HCT116 (cell line): ENCODE measurements at regions not wholly inside any gene's neighbourhood (a gene's known extent, or its start where the extent isn't known, plus 50 kb on each side); places are given as distances from the start of the nearest gene placed in this dataset.

ENCODE experiments used
- CEBPB ChIP-seq: IDR thresholded peaks from 2 replicates; pipeline ENCODE4 v1.6.1; 2012; ENCODE audit warnings: low read depth
- CTCF ChIP-seq, 3 experiments: fragments of 200-600 bp in 1 of 3; sonication (generic) in 1 of 3; IDR thresholded peaks in 2 of 3; conservative IDR thresholded peaks in 1 of 3; 2 replicates each; pipeline ENCODE4 v1.5.1; 2012 to 2017; ENCODE audit warnings: low read depth in 2 of 3, low read length in 2 of 3, antibody characterized with exemption in 1 of 3, borderline replicate concordance in 1 of 3, control low read depth in 1 of 3, mild to moderate bottlenecking in 1 of 3, mixed read lengths in 1 of 3, mixed run types in 1 of 3, moderate library complexity in 1 of 3; ENCODE audit not compliant: insufficient read depth in 1 of 3
- ELF1 ChIP-seq: IDR thresholded peaks from 2 replicates; pipeline ENCODE4 v1.6.1; 2012; ENCODE audit warnings: low read depth, borderline replicate concordance
- EZH2 ChIP-seq: fragments of 200-600 bp; sonication (generic); IDR thresholded peaks from 2 replicates; pipeline ENCODE4 v1.6.1; 2017; ENCODE audit warnings: antibody characterized with exemption, mixed run types
- FOSL1 ChIP-seq: IDR thresholded peaks from 2 replicates; pipeline ENCODE4 v1.6.1; 2012; ENCODE audit warnings: low read depth
- POLR2A ChIP-seq: IDR thresholded peaks from 2 replicates; pipeline ENCODE4 v1.7.0; 2011; ENCODE audit warnings: borderline replicate concordance; ENCODE audit not compliant: insufficient read depth, insufficient read length; ENCODE audit errors: extremely low read depth
- POLR2AphosphoS5 ChIP-seq: IDR thresholded peaks from 2 replicates; pipeline ENCODE4 v1.6.1; 2011; ENCODE audit warnings: mild to moderate bottlenecking, low read depth, low read length, moderate library complexity
- RAD21 ChIP-seq: IDR thresholded peaks from 2 replicates; pipeline ENCODE4 v1.6.1; 2012; ENCODE audit warnings: low read depth, mild to moderate bottlenecking
- SIN3A ChIP-seq: IDR thresholded peaks from 2 replicates; pipeline ENCODE4 v1.6.1; 2012; ENCODE audit warnings: low read depth
- SRF ChIP-seq: IDR thresholded peaks from 2 replicates; pipeline ENCODE4 v1.6.1; 2012; ENCODE audit warnings: low read depth

DNA sequence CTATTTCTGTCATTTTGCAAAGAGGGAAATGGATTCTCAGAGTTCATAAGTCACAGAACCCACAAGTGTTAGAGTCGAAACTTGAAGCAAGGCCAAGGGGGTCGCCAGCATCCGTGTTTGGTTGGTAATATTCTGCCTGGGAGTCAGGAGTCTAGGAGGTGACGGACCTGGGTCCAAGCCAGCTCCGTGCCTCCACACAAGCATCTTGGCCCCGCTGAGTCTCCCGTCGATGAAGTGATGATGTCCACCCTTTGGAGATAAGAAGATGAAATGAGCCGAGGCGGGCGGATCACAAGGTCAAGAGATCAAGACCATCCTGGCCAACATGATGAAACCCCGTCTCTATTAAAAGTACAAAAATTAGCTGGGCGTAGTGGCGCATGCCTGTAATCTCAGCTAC, 53.2 kb upstream of the TNRC6C start:
- no peak for TF ChIP-seq ELF1
- no peak for TF ChIP-seq POLR2AphosphoS5
- TF ChIP-seq CEBPB: no peak
- TF ChIP-seq POLR2A: no peak
- TF ChIP-seq SRF: no peak
- TF ChIP-seq CTCF (IDR thresholded peaks at IDR 0.05 in 2 of 3, conservative IDR thresholded peaks at IDR 0.05 in 1 of 3; ENCODE audit: borderline replicate concordance in 1 of 3, insufficient read depth in 1 of 3, low read depth in 2 of 3, low read length in 2 of 3): no peak
- no peak for TF ChIP-seq EZH2
- no peak for TF ChIP-seq SIN3A
- TF ChIP-seq RAD21: no peak
- TF ChIP-seq FOSL1: no peak
